SU-DHL-6 (cell line): ENCODE measurements at regions not wholly inside any gene's neighbourhood (a gene's known extent, or its start where the extent isn't known, plus 50 kb on each side); places are given as distances from the start of the nearest gene placed in this dataset.

Experiments
- CTCF ChIP-seq: fragments of 200-600 bp; sonication (generic); IDR thresholded peaks from one replicate; pipeline ENCODE4 v1.5.1; 2017; ENCODE audit warnings: antibody characterized with exemption, mild to moderate bottlenecking, low read length, moderate library complexity; ENCODE audit not compliant: insufficient read depth, poor library complexity, severe bottlenecking
- EZH2phosphoT487 ChIP-seq: fragments of 200-600 bp; sonication (generic), shearing (Covaris generic); conservative IDR thresholded peaks from 2 replicates; pipeline ENCODE4 v1.6.1; 2018; ENCODE audit warnings: mild to moderate bottlenecking, antibody characterized with exemption, low read length, moderate library complexity, mixed read lengths

GRCh38 chr1:58869638-58870297, 85.9 kb upstream of the JUN start:
- TF ChIP-seq CTCF, result no peak
- no peak for TF ChIP-seq EZH2phosphoT487
